GM23338 (cell line): ENCODE measurements at regions not wholly inside any gene's neighbourhood (a gene's known extent, or its start where the extent isn't known, plus 50 kb on each side); places are given as distances from the start of the nearest gene placed in this dataset.

Source experiments
- POLR2AphosphoS5 ChIP-seq: IDR thresholded peaks from 2 replicates; pipeline ENCODE4 v1.6.1; 2016; ENCODE audit warnings: antibody characterized with exemption, low read depth
- TF ChIP-seq, protein P1 (sequence below), 2 experiments: fragments of 200-600 bp in 1 of 2; sonication (generic) in 1 of 2; conservative IDR thresholded peaks; 2 replicates each; pipeline versions ENCODE4 v1.5.1 to v1.6.1; 2016 to 2017; ENCODE audit warnings: antibody characterized with exemption in 2 of 2, low read depth in 2 of 2, mild to moderate bottlenecking in 2 of 2, moderate library complexity in 1 of 2

- TF ChIP-seq, protein P1, sequence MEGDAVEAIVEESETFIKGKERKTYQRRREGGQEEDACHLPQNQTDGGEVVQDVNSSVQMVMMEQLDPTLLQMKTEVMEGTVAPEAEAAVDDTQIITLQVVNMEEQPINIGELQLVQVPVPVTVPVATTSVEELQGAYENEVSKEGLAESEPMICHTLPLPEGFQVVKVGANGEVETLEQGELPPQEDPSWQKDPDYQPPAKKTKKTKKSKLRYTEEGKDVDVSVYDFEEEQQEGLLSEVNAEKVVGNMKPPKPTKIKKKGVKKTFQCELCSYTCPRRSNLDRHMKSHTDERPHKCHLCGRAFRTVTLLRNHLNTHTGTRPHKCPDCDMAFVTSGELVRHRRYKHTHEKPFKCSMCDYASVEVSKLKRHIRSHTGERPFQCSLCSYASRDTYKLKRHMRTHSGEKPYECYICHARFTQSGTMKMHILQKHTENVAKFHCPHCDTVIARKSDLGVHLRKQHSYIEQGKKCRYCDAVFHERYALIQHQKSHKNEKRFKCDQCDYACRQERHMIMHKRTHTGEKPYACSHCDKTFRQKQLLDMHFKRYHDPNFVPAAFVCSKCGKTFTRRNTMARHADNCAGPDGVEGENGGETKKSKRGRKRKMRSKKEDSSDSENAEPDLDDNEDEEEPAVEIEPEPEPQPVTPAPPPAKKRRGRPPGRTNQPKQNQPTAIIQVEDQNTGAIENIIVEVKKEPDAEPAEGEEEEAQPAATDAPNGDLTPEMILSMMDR (conservative IDR thresholded peaks at IDR 0.05; ENCODE audit: low read depth in 2 of 2), result no peak
- no peak for TF ChIP-seq POLR2AphosphoS5
Observed at GRCh38 chr1:163758977-163759670, 437.4 kb downstream of the NUF2 start.
